OCI-LY3 (cell line): ENCODE measurements at regions not wholly inside any gene's neighbourhood (a gene's known extent, or its start where the extent isn't known, plus 50 kb on each side); places are given as distances from the start of the nearest gene placed in this dataset.

Source experiments
- H2AFZ ChIP-seq: fragments of 200-600, 300-600 bp; shearing (Covaris generic); 2 replicates; pipeline ENCODE4 v1.6.0; 2014; ENCODE audit warnings: antibody characterized with exemption, low read depth, low read length
- H3K27ac ChIP-seq: fragments of 200-600, 300-600 bp; sonication (generic); 2 replicates; pipeline ENCODE4 v1.5.1; 2014; ENCODE audit warnings: mild to moderate bottlenecking, low read length, moderate library complexity, mixed read lengths
- H3K27me3 ChIP-seq: fragments of 200-600, 300-600 bp; sonication (generic); 2 replicates; pipeline ENCODE4 v1.6.1; 2014; ENCODE audit warnings: low read depth, low read length, mixed read lengths
- H3K36me3 ChIP-seq: fragments of 200-600, 300-600 bp; sonication (generic); replicated peaks from 2 replicates; pipeline ENCODE3; 2014; ENCODE audit warnings: low read depth, low read length, mixed read lengths
- H3K4me1 ChIP-seq: fragments of 300-600, 200-600 bp; sonication (generic); 2 replicates; pipeline ENCODE4 v1.6.1; 2014; ENCODE audit warnings: low read length, mixed read lengths
- H3K4me2 ChIP-seq: fragments of 200-600, 300-600 bp; sonication (generic); 2 replicates; pipeline ENCODE4 v1.6.1; 2014; ENCODE audit warnings: low read length, mixed read lengths
- H3K4me3 ChIP-seq: fragments of 300-600, 200-600 bp; sonication (generic); 2 replicates; pipeline ENCODE4 v1.5.1; 2014; ENCODE audit warnings: antibody characterized with exemption, mild to moderate bottlenecking, low read length, moderate library complexity
- H3K79me2 ChIP-seq: fragments of 300-600, 200-600 bp; shearing (Covaris generic); 2 replicates; pipeline ENCODE4 v1.6.1; 2014; ENCODE audit warnings: mild to moderate bottlenecking, low read length, mixed read lengths
- H3K9ac ChIP-seq: fragments of 300-600, 200-600 bp; shearing (Covaris generic); 2 replicates; pipeline ENCODE4 v1.6.0; 2014; ENCODE audit warnings: mild to moderate bottlenecking, low read length, moderate library complexity
- H3K9me3 ChIP-seq: fragments of 200-600, 300-600 bp; shearing (Covaris generic); 2 replicates; pipeline ENCODE4 v1.6.1; 2014; ENCODE audit warnings: low read length, mixed read lengths; ENCODE audit not compliant: insufficient read depth
- H4K20me1 ChIP-seq: fragments of 200-600, 300-600 bp; sonication (generic); 2 replicates; pipeline ENCODE4 v1.6.1; 2016; ENCODE audit warnings: low read length, mixed read lengths; ENCODE audit not compliant: insufficient read depth
- CTCF ChIP-seq: fragments of 200-600, 300-600 bp; sonication (generic); IDR thresholded peaks from 2 replicates; pipeline ENCODE4 v1.5.1; 2014; ENCODE audit warnings: antibody characterized with exemption, low read length, low read depth
- EZH2phosphoT487 ChIP-seq: fragments of 200-600 bp; shearing (Covaris generic); IDR thresholded peaks from 2 replicates; pipeline ENCODE4 v1.6.1; 2018; ENCODE audit warnings: antibody characterized with exemption, mixed run types, low read depth

- no peaks in the 10 kb centered on the region for H3K79me2 ChIP-seq
- no peak overlapping the region for H3K4me3 ChIP-seq
- H3K4me1 ChIP-seq: no peaks in the 10 kb centered on the region
- TF ChIP-seq EZH2phosphoT487: no peak
- TF ChIP-seq CTCF: no peak
- no peak overlapping the region for H2AFZ ChIP-seq
- H3K9me3 ChIP-seq: no peaks in the 10 kb centered on the region
- H3K27me3 ChIP-seq: no peaks in the 10 kb centered on the region
- no peak overlapping the region for H3K9ac ChIP-seq
- H3K4me2 ChIP-seq: no peak overlapping the region
- no peak overlapping the region for H3K27ac ChIP-seq
- no peaks in the 10 kb centered on the region for H4K20me1 ChIP-seq
- H3K36me3 ChIP-seq: no peaks in the 10 kb centered on the region
Observed at GRCh38 chr10:108624052-108624451, 1299.3 kb downstream of the XPNPEP1 start.

- Histone ChIP-seq H3K4me2 (no peak overlapping the region), H3K27me3 (no peaks in the 10 kb centered on the region)
- no peak for TF ChIP-seq EZH2phosphoT487
- no peak for TF ChIP-seq CTCF
Observed at GRCh38 chr10:108620821-108621534, 1302.3 kb downstream of the XPNPEP1 start.

DNA sequence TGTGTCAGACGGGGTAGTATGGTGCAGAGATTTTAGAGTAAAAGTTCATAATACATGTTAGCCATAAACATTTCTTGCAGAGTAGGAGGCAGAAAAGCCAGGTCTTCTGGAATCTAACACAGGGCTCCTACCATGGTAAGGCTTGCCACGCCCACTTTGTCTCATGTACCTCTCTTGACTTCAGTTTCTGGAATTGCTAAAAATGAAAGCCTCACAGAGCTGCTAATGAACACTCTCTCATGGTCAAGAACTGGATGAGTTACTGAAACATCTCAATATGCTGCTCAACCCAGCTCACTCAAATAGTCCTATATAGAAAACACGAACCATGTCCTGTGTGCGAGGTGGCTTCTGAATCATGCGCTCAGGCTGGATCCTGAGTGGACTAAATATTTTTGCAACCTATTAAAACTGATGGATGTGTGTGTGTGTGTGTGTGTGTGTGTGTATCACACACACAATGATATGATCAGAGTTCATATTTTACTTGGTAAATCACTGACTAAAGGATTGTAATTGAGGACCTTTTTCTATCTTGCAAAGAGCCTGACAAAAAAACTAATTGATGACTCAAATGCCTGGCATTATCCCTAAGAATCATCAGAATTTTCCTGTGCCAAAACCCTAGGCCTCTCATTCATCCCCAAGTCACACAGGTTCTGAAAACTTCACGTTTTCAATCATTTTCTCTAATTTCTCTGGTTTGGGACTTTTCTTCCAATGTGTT is 1306.6 kb downstream of the XPNPEP1 start:
- Histone ChIP-seq H4K20me1 (no peaks in the 10 kb centered on the region), H3K79me2 (no peaks in the 10 kb centered on the region), H2AFZ (no peak overlapping the region), H3K4me3 (no peak overlapping the region), H3K9ac (no peak overlapping the region), H3K27ac (no peak overlapping the region), H3K36me3 (no peaks in the 10 kb centered on the region), H3K9me3 (no peaks in the 10 kb centered on the region), H3K4me2 (no peak overlapping the region), H3K27me3 (no peaks in the 10 kb centered on the region), H3K4me1 (no peaks in the 10 kb centered on the region)
- no peak for TF ChIP-seq EZH2phosphoT487
- no peak for TF ChIP-seq CTCF

More at GRCh38 chr10:108620821-108621534, 1302.3 kb downstream of the XPNPEP1 start:
- Histone ChIP-seq H3K4me3 (no peak overlapping the region), H3K4me1 (no peaks in the 10 kb centered on the region), H2AFZ (no peak overlapping the region), H3K9me3 (no peaks in the 10 kb centered on the region), H3K27ac (no peak overlapping the region), H3K36me3 (no peaks in the 10 kb centered on the region), H4K20me1 (no peaks in the 10 kb centered on the region), H3K79me2 (no peaks in the 10 kb centered on the region), H3K9ac (no peak overlapping the region)

DNA sequence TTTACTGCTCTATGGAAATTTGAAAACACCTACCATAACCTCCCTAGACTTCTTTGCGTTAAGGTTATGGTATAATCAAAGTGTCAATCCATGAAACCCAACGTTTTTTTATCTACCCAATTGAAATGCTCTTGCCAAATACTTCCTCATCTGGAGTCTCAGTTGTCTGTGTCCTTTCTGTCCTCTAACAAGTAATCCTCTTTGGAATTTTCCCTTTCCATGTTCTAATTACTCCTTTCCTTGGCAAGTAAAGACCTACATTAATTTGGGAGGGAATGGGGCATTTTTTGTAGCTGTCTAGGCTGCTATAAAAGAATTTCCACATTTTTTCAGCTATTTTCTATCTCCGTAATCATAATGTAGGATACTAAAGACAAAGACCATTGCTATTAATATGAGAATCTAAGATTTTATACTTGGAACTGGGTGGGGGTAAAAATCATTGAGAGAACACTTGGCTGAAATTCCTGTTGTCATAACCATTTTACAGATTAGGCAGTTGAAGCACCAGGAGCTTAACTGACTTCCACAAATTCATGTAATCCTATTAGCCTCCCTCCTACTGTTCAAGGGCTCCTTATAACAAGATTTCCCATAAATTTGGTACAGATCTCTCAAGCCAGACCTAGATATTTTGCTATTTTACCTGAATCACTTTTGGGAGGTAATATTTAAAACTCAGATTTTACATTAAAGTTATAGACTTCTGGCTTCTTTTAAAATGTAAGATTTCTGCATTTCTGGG is 1307.6 kb downstream of the XPNPEP1 start:
- no peaks in the 10 kb centered on the region for H3K27me3 ChIP-seq
- H2AFZ ChIP-seq: no peak overlapping the region
- H4K20me1 ChIP-seq: no peaks in the 10 kb centered on the region
- TF ChIP-seq EZH2phosphoT487 (no peak), CTCF (no peak)
- no peaks in the 10 kb centered on the region for H3K9me3 ChIP-seq
- H3K4me2 ChIP-seq: no peak overlapping the region
- no peak overlapping the region for H3K4me3 ChIP-seq
- H3K79me2 ChIP-seq: no peaks in the 10 kb centered on the region
- no peaks in the 10 kb centered on the region for H3K36me3 ChIP-seq
- H3K9ac ChIP-seq: no peak overlapping the region
- H3K4me1 ChIP-seq: no peaks in the 10 kb centered on the region
- H3K27ac ChIP-seq: no peak overlapping the region
